G401.6 (cell line): ENCODE measurements at regions not wholly inside any gene's neighbourhood (a gene's known extent, or its start where the extent isn't known, plus 50 kb on each side); places are given as distances from the start of the nearest gene placed in this dataset.
"Not testable (repeated sequence)": the region's sequence is repeated elsewhere in the genome, so short reads cannot be mapped to it uniquely, and the experiment has no call there.

ENCODE experiments used
- FAIRE-seq: peaks from 2 replicates; lab custom pipeline; 2012; peaks lifted over from hg19 to GRCh38; lab: Jason Lieb, UNC

DNA sequence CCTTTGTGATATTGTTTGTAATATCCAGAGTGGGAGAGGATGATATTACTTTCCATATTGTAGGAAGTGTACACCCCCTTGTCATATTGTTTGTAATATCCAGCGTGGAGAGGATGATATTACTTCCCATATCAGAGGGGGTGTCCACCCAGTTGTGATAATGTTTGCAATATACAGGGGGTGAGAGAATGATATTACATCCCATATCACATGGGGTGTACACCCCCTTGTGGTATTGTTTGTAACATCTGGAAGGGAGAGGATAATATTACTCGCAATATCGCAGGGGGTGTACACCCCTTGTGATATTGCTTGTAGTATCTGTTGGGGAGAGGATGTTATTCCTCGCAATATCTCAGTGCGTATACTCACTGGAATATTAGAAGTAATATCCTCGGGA, 61.5 kb downstream of the PRSS23 start:
- no peak for FAIRE-seq

DNA sequence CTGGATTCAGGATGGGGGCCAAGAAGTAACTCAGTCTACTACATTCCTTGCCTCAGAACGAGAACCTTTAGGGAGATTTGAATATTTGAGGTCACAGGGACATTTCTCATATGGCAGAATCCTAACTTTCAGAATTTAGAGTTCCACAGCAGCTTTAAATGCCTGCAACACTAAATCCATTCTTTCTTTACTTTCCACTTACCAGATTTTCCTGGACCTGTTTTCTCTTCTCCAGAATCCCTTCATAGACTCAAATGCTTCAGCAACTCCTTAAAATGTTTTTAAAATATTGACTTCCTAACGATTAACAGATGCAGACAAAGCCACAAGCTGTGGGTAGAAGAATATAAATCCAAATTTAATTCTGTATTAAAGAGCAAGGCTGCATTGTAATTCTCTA, 63.1 kb downstream of the PRSS23 start:
- FAIRE-seq, result no peak

- no peak for FAIRE-seq
These were observed 65.1 kb downstream of the PRSS23 start for GRCh38 chr11:86865436-86865835.

GRCh38 chr11:86869531-86869930, 69.2 kb downstream of the PRSS23 start:
- no peak for FAIRE-seq

DNA sequence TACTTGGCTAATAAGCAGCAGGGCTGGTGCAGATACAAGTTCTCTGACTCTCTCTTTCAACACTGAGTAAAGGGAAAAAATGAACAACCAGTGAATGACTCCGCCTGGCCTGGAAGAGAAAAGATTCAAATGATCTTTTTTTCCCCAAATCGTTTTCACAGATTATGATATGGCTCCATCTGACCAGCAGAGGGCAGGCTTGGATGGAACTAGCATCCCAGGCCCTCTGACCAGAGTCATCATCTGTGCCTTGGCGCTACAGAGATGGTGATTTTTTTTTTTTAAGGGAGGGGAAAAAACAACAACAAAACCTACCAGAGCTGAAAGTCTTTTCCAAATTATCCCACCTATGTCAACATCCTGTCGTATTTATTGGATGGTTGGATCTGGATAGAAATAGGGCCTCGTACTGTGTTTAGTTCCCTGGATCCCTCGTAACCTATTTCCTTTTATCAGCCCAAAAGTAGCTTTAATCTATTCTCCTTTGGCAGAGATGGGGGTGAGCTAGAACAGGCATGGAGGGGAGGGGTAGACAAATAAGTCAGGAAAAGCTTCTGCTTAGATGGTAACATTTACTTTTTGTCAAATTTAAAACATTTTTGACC, 69.7 kb downstream of the PRSS23 start:
- peak; percentile 80 for FAIRE-seq

DNA sequence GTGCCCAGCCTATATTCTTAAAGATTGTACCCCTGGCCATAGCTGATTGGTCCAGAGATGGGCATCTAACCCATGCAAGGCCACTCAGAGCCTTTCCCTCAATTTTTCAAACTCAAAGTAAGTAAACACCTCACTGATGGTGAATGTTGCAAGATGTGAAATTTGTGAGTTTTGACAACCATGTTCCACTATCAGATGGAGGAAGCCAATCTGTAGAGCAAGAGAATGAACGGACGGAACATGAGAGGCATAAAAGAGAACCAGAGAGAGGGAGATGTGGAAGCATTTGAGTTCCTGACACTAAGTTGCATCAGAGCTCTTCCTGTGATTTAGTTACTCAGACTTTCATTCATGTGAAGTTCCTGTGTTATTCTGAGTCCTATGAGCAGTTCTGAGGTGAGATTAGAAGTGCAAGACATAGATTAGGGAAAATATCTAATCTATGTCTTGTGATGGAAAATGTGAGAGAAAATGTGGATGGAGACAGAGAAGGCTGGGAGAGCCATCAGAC, 73.3 kb downstream of the PRSS23 start:
- no peak for FAIRE-seq

DNA sequence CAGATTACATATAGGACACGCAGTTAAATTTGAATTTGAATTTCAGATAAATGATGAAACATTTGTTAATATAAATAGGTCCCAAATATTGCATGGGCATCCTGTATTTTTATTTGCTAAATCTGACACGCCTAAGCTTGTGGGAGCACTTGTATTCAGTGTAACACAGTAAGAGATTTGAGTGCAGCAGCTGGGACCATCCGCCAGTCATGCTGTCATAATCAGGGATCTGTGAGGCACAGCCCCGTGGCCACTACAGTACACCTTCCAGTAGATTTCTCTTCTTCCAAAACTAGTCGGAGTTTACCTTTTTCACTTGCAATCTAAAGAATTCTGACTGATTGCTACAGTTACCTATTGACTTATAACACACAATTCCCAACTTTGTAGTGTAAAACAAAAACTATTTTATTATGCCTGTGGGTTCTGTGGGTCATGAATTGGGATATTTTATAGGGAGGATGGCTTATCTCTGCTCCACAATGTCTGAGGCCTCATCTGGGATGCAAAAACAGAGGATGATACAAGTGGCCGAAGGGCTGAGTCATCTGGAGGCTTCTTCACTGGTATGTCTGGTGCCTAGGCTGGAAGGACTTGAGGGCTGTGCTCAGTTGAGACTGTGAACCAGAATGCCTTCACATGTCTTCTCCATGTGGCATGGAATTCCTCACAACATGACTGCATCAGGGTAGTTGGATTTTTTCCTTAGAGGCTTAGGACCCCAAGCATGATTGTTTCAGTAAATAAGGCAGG, 74.1 kb downstream of the PRSS23 start:
- no peak for FAIRE-seq

- FAIRE-seq, result no peak
These were observed 76.4 kb downstream of the PRSS23 start for GRCh38 chr11:86876716-86877234.

- FAIRE-seq, result no peak
These were observed 77.2 kb downstream of the PRSS23 start for GRCh38 chr11:86877503-86877902.

DNA sequence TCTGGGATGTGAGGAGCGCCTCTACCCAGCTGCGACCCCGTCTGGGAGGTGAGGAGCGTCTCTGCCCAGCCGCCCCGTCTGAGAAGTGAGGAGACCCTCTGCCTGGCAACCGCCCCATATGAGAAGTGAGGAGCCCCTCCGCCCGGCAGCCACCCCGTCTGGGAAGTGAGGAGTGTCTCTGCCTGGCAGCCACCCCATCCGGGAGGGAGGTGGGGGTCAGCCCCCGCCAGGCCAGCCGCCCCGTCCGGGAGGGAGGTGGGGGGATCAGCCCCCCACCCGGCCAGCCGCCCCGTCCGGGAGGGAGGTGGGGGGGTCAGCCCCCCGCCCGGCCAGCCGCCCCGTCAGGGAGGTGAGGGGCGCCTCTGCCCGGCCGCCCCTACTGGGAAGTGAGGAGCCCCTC, 76.0 kb downstream of the FZD4 start:
- FAIRE-seq, result not testable (repeated sequence)

DNA sequence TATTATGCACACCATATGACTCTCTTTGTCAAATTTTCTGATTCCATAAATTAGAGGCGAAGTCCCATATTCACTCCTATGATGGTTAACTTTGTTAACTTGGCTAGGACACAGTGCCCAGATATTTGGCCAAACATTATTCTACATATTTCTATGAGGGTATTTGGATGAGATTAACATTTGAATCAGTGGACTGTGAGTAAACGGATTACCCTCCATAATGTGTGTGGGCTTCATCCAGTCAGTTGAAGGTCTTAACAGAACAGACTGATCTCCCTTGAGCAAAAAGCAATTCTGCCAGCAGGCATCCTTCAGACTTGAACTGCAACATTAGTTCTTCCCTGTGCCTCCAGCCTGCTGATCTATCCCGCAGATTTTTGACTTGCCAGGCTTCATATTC, 69.9 kb downstream of the FZD4 start:
- FAIRE-seq, result no peak

DNA sequence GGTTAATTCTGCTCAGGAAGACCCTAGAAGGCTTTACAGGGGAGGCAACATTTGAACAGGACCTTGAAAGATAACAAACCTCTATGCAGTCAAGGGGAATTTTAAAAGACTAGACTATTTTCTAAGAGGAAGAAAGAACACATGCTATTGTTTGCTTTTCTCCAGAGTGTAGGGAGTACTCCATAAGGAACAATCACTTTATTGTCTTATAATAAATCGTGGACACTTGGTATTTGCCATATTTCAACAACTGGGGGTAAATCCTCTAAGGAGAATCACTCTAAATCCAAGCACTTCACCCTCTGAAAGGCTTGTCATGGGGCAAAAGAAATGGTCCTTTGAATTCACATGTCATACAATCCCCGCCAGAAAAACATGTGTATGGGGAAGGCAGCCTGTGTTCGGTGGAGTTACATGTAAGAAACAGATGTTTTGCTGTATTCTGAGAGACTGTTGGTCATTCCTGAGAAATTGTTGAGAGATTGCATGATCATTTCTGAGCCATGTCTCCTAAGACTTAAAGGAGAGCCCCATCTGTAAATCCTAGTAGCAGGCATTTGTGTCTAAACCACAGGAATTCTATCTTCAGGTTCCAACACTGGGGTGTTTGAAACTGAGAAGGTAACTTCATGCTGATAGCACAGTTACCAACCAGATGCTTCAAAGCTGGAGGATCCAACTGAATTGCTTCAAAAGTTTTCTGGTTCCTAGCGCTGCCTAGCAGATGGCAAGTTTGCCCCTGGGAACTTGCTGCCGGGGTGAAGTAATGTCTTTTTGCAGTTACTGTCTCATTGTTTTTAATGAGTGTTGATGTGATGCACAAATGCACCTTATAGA, 66.8 kb downstream of the FZD4 start:
- FAIRE-seq, result no peak

- no peak for FAIRE-seq
These were observed 66.2 kb downstream of the FZD4 start for GRCh38 chr11:86889001-86889341.

- no peak for FAIRE-seq
These were observed 64.2 kb downstream of the FZD4 start for GRCh38 chr11:86891036-86891435.

- no peak for FAIRE-seq
These were observed 62.0 kb downstream of the FZD4 start for GRCh38 chr11:86893235-86893634.
